ENCODE measurements at regions not wholly inside any gene's neighbourhood (a gene's known extent, or its start where the extent isn't known, plus 50 kb on each side); places are given as distances from the start of the nearest gene placed in this dataset.

GRCh38 chr18:73790587-73790986 lies 357.0 kb downstream of the FBXO15 start:
- Histone ChIP-seq H3K27me3 (ENCODE audit: control insufficient read depth in 1 of 2, insufficient read depth in 1 of 2, low read length in 2 of 2) (no peaks in the 10 kb centered on the region), H2AFZ (ENCODE audit: low read depth, low read length) (no peak overlapping the region), H4K91ac (ENCODE audit: low read length) (no peak overlapping the region), H3K4me1 (ENCODE audit: control insufficient read depth, insufficient read depth, low read depth, low read length) (no peaks in the 10 kb centered on the region), H2BK15ac (ENCODE audit: low read depth, poor library complexity, severe bottlenecking) (no peak overlapping the region), H2BK5ac (ENCODE audit: low read depth, low read length, poor library complexity, severe bottlenecking) (no peak overlapping the region), H3K9ac (ENCODE audit: low read length) (no peak overlapping the region), H3K27ac (ENCODE audit: low read length, poor library complexity, severe bottlenecking) (no peak overlapping the region), H3K4me3 (ENCODE audit: insufficient read depth in 1 of 2, low read depth in 1 of 2, low read length in 2 of 2) (no peak overlapping the region), H2BK12ac (ENCODE audit: low read length in 2 of 2) (no peak overlapping the region), H3K4ac (ENCODE audit: low read depth in 1 of 2, low read length in 2 of 2) (no peak overlapping the region), H4K8ac (ENCODE audit: low read length) (no peak overlapping the region), H2AK5ac (ENCODE audit: low read length, severe bottlenecking) (no peak overlapping the region), H3K23ac (ENCODE audit: low read length in 2 of 2) (no peak overlapping the region), H3K9me3 (ENCODE audit: control insufficient read depth, low read length) (no peaks in the 10 kb centered on the region), H3K18ac (ENCODE audit: low read depth in 1 of 2, low read length in 2 of 2) (no peak overlapping the region), H3K79me1 (replicated peaks; ENCODE audit: low read length, poor library complexity, severe bottlenecking) (no peaks in the 10 kb centered on the region), H3K4me2 (ENCODE audit: low read length, poor library complexity, severe bottlenecking) (no peak overlapping the region), H3K14ac (ENCODE audit: low read length in 2 of 2) (no peak overlapping the region), H2BK120ac (ENCODE audit: low read depth, low read length) (no peak overlapping the region), H3K36me3 (ENCODE audit: control insufficient read depth in 1 of 2, insufficient read depth in 2 of 2, low read depth in 1 of 2, low read length in 2 of 2) (no peaks in the 10 kb centered on the region)
- 100% methylated on average over 1 of the region's 1 CpG for WGBS
- DNase-seq = no peak

DNA sequence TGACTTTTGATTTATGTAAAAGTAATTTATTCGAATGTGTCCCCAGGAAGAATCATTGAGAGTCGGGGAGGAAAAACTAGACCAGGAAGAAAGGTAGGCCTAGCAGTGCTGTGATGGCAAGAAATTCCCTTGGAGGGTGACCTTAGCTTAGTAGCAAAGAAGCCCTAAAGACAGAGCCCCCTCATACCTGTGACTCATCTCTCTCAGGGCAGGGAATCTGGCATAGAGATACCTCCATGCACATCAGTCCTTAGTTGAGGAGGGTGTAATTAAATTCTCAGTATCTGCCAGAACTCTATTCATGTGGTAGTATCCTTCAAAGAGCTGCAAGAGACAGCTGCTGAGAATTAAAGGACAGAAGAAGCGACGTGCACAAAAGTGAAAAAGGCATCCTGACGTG lies 360.3 kb downstream of the FBXO15 start:
- Histone ChIP-seq H2BK15ac (ENCODE audit: low read depth, poor library complexity, severe bottlenecking) (no peak overlapping the region), H4K8ac (ENCODE audit: low read length) (no peak overlapping the region), H3K27ac (ENCODE audit: low read length, poor library complexity, severe bottlenecking) (no peak overlapping the region), H2AK5ac (ENCODE audit: low read length, severe bottlenecking) (no peak overlapping the region), H3K14ac (ENCODE audit: low read length in 2 of 2) (no peak overlapping the region), H2AFZ (ENCODE audit: low read depth, low read length) (no peak overlapping the region), H3K36me3 (ENCODE audit: control insufficient read depth in 1 of 2, insufficient read depth in 2 of 2, low read depth in 1 of 2, low read length in 2 of 2) (no peaks in the 10 kb centered on the region), H3K18ac (ENCODE audit: low read depth in 1 of 2, low read length in 2 of 2) (no peak overlapping the region), H3K4me1 (ENCODE audit: control insufficient read depth, insufficient read depth, low read depth, low read length) (no peaks in the 10 kb centered on the region), H3K9me3 (ENCODE audit: control insufficient read depth, low read length) (no peaks in the 10 kb centered on the region), H2BK12ac (ENCODE audit: low read length in 2 of 2) (no peak overlapping the region), H4K91ac (ENCODE audit: low read length) (no peak overlapping the region), H3K79me1 (replicated peaks; ENCODE audit: low read length, poor library complexity, severe bottlenecking) (no peaks in the 10 kb centered on the region), H3K4ac (ENCODE audit: low read depth in 1 of 2, low read length in 2 of 2) (no peak overlapping the region), H2BK5ac (ENCODE audit: low read depth, low read length, poor library complexity, severe bottlenecking) (no peak overlapping the region), H3K9ac (ENCODE audit: low read length) (no peak overlapping the region), H3K27me3 (ENCODE audit: control insufficient read depth in 1 of 2, insufficient read depth in 1 of 2, low read length in 2 of 2) (no peaks in the 10 kb centered on the region), H3K4me3 (ENCODE audit: insufficient read depth in 1 of 2, low read depth in 1 of 2, low read length in 2 of 2) (no peak overlapping the region), H2BK120ac (ENCODE audit: low read depth, low read length) (no peak overlapping the region), H3K4me2 (ENCODE audit: low read length, poor library complexity, severe bottlenecking) (no peak overlapping the region), H3K23ac (ENCODE audit: low read length in 2 of 2) (no peak overlapping the region)
- DNase-seq = no peak
- WGBS = 98% methylated on average over 5 of the region's 5 CpGs

- Histone ChIP-seq H3K4me2 (ENCODE audit: low read length, poor library complexity, severe bottlenecking) (no peak overlapping the region), H3K4me3 (ENCODE audit: insufficient read depth in 1 of 2, low read depth in 1 of 2, low read length in 2 of 2) (no peak overlapping the region), H4K8ac (ENCODE audit: low read length) (no peak overlapping the region), H2AFZ (ENCODE audit: low read depth, low read length) (no peak overlapping the region), H2BK12ac (ENCODE audit: low read length in 2 of 2) (no peak overlapping the region), H3K27me3 (ENCODE audit: control insufficient read depth in 1 of 2, insufficient read depth in 1 of 2, low read length in 2 of 2) (no peaks in the 10 kb centered on the region), H3K4ac (ENCODE audit: low read depth in 1 of 2, low read length in 2 of 2) (no peak overlapping the region), H3K14ac (ENCODE audit: low read length in 2 of 2) (no peak overlapping the region), H3K18ac (ENCODE audit: low read depth in 1 of 2, low read length in 2 of 2) (no peak overlapping the region), H2AK5ac (ENCODE audit: low read length, severe bottlenecking) (no peak overlapping the region), H3K27ac (ENCODE audit: low read length, poor library complexity, severe bottlenecking) (no peak overlapping the region), H3K9me3 (ENCODE audit: control insufficient read depth, low read length) (no peaks in the 10 kb centered on the region), H2BK120ac (ENCODE audit: low read depth, low read length) (no peak overlapping the region), H3K4me1 (ENCODE audit: control insufficient read depth, insufficient read depth, low read depth, low read length) (no peaks in the 10 kb centered on the region), H3K9ac (ENCODE audit: low read length) (no peak overlapping the region), H2BK5ac (ENCODE audit: low read depth, low read length, poor library complexity, severe bottlenecking) (no peak overlapping the region), H4K91ac (ENCODE audit: low read length) (no peak overlapping the region), H2BK15ac (ENCODE audit: low read depth, poor library complexity, severe bottlenecking) (no peak overlapping the region), H3K23ac (ENCODE audit: low read length in 2 of 2) (no peak overlapping the region), H3K79me1 (replicated peaks; ENCODE audit: low read length, poor library complexity, severe bottlenecking) (no peaks in the 10 kb centered on the region), H3K36me3 (ENCODE audit: control insufficient read depth in 1 of 2, insufficient read depth in 2 of 2, low read depth in 1 of 2, low read length in 2 of 2) (no peaks in the 10 kb centered on the region)
- no peak for DNase-seq
- WGBS = 83% methylated on average over 1 of the region's 1 CpG
Observed at GRCh38 chr18:73785300-73785699, 362.3 kb downstream of the FBXO15 start.

DNA sequence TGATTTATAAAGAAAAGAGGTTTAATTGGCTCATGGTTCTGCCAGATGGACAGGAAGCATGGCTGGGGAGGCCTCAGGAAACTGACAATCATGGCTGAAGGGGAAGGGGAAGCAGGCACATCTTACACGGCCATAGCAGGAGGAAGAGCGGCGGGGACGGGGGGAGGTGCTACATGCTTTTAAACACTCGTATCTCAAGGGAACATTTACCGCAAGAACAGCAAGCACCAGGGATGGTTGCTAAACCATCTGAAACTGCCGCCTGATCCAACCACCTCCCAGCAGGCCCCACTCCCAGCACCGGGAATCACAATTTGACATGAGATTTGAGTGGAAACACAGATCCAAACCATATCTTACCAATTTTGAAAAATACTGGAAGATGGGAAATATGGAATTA lies 362.8 kb downstream of the FBXO15 start:
- H3K23ac ChIP-seq (ENCODE audit: low read length in 2 of 2) = no peak overlapping the region
- H3K18ac ChIP-seq (ENCODE audit: low read depth in 1 of 2, low read length in 2 of 2) = no peak overlapping the region
- H2BK120ac ChIP-seq (ENCODE audit: low read depth, low read length) = no peak overlapping the region
- no peak overlapping the region for H3K27ac ChIP-seq (ENCODE audit: low read length, poor library complexity, severe bottlenecking)
- no peaks in the 10 kb centered on the region for H3K4me1 ChIP-seq (ENCODE audit: control insufficient read depth, insufficient read depth, low read depth, low read length)
- no peak overlapping the region for H2BK15ac ChIP-seq (ENCODE audit: low read depth, poor library complexity, severe bottlenecking)
- H2BK5ac ChIP-seq (ENCODE audit: low read depth, low read length, poor library complexity, severe bottlenecking) = no peak overlapping the region
- no peak overlapping the region for H3K14ac ChIP-seq (ENCODE audit: low read length in 2 of 2)
- H2AFZ ChIP-seq (ENCODE audit: low read depth, low read length) = no peak overlapping the region
- H3K79me1 ChIP-seq (replicated peaks; ENCODE audit: low read length, poor library complexity, severe bottlenecking) = no peaks in the 10 kb centered on the region
- no peak overlapping the region for H2BK12ac ChIP-seq (ENCODE audit: low read length in 2 of 2)
- no peak overlapping the region for H4K8ac ChIP-seq (ENCODE audit: low read length)
- no peak overlapping the region for H3K4ac ChIP-seq (ENCODE audit: low read depth in 1 of 2, low read length in 2 of 2)
- H4K91ac ChIP-seq (ENCODE audit: low read length) = no peak overlapping the region
- no peak overlapping the region for H3K4me3 ChIP-seq (ENCODE audit: insufficient read depth in 1 of 2, low read depth in 1 of 2, low read length in 2 of 2)
- no peak overlapping the region for H3K4me2 ChIP-seq (ENCODE audit: low read length, poor library complexity, severe bottlenecking)
- H3K27me3 ChIP-seq (ENCODE audit: control insufficient read depth in 1 of 2, insufficient read depth in 1 of 2, low read length in 2 of 2) = no peaks in the 10 kb centered on the region
- H3K36me3 ChIP-seq (ENCODE audit: control insufficient read depth in 1 of 2, insufficient read depth in 2 of 2, low read depth in 1 of 2, low read length in 2 of 2) = no peaks in the 10 kb centered on the region
- no peak overlapping the region for H3K9ac ChIP-seq (ENCODE audit: low read length)
- no peaks in the 10 kb centered on the region for H3K9me3 ChIP-seq (ENCODE audit: control insufficient read depth, low read length)
- H2AK5ac ChIP-seq (ENCODE audit: low read length, severe bottlenecking) = no peak overlapping the region
- WGBS = 96% methylated on average over 7 of the region's 8 CpGs
- DNase-seq = no peak
